ENCODE measurements at regions not wholly inside any gene's neighbourhood (a gene's known extent, or its start where the extent isn't known, plus 50 kb on each side); places are given as distances from the start of the nearest gene placed in this dataset.

GRCh38 chr4:123259676-123260646 lies 136.6 kb upstream of the SPRY1 start:
- no peak overlapping the region for H3K4me3 ChIP-seq
- 61 to 76% methylated on average over 2 of the region's 2 CpGs for WGBS, 2 donors
- H3K36me3 ChIP-seq, result no peaks in the 10 kb centered on the region
- DNase-seq (no peak), ATAC-seq (no peak), FAIRE-seq (no peak)
- TF ChIP-seq CTCF (IDR thresholded peaks at IDR 0.05), result no peak
- intact Hi-C loops (cut with DNase I), result no loop called here
- no peaks in the 10 kb centered on the region for H3K9me3 ChIP-seq
- H3K4me1 ChIP-seq, result no peaks in the 10 kb centered on the region
- no peaks in the 10 kb centered on the region for H3K27me3 ChIP-seq
- H3K27ac ChIP-seq, result no peak overlapping the region

- H3K9me3 ChIP-seq, result no peaks in the 10 kb centered on the region
- DNase-seq (no peak), ATAC-seq (no peak), FAIRE-seq (no peak)
- H3K4me3 ChIP-seq, result no peak overlapping the region
- 98 to 99% methylated on average over 5 of the region's 5 CpGs for whole genome bisulfite sequencing, 2 donors
- no peaks in the 10 kb centered on the region for H3K27me3 ChIP-seq
- no peak overlapping the region for H3K27ac ChIP-seq
- H3K4me1 ChIP-seq, result peaks cover 0 to 4% (median 0%) of the 10 kb centered on the region in 3 donors
- H3K36me3 ChIP-seq, result no peaks in the 10 kb centered on the region
- no peak for TF ChIP-seq CTCF (IDR thresholded peaks at IDR 0.05)
- intact Hi-C loops (cut with DNase I), result no loop called here
Observed at GRCh38 chr4:123260653-123261052, 135.9 kb upstream of the SPRY1 start.

- ATAC-seq, result no peak
Observed at GRCh38 chr4:123262080-123262479, 134.5 kb upstream of the SPRY1 start.

GRCh38 chr4:123265443-123265842 lies 131.2 kb upstream of the SPRY1 start:
- ATAC-seq (peak in 3 of 4 donors; percentile 34 to 70 (median 61)), DNase-seq (no peak), FAIRE-seq (no peak)
- intact Hi-C loops (cut with DNase I), result no loop called here
- Histone ChIP-seq H3K27ac (no peak overlapping the region), H3K27me3 (no peaks in the 10 kb centered on the region), H3K9me3 (no peaks in the 10 kb centered on the region), H3K4me1 (peaks cover 0 to 4% (median 4%) of the 10 kb centered on the region in 3 donors), H3K4me3 (no peak overlapping the region), H3K36me3 (no peaks in the 10 kb centered on the region)
- no peak for TF ChIP-seq CTCF (IDR thresholded peaks at IDR 0.05)
- 41 to 43% methylated on average over 1 of the region's 1 CpG for WGBS, 2 donors

More at GRCh38 chr4:123262080-123262479, 134.5 kb upstream of the SPRY1 start:
- H3K36me3 ChIP-seq, result no peaks in the 10 kb centered on the region
- H3K4me1 ChIP-seq, result peaks cover 0 to 4% (median 4%) of the 10 kb centered on the region in 3 donors
- no peak for TF ChIP-seq CTCF (IDR thresholded peaks at IDR 0.05)
- WGBS, 2 donors, result 87 to 92% methylated on average over 3 of the region's 3 CpGs
- FAIRE-seq (no peak), DNase-seq (no peak)
- no peak overlapping the region for H3K4me3 ChIP-seq
- H3K27ac ChIP-seq, result no peak overlapping the region
- intact Hi-C loops (cut with DNase I), result no loop called here
- H3K27me3 ChIP-seq, result no peaks in the 10 kb centered on the region
- H3K9me3 ChIP-seq, result no peaks in the 10 kb centered on the region

- H3K27me3 ChIP-seq, result no peaks in the 10 kb centered on the region
- DNase-seq (no peak), FAIRE-seq (peak; percentile 72), ATAC-seq (no peak)
- H3K27ac ChIP-seq, result no peak overlapping the region
- H3K9me3 ChIP-seq, result no peaks in the 10 kb centered on the region
- no peak overlapping the region for H3K4me3 ChIP-seq
- intact Hi-C loops (cut with DNase I), result no loop called here
- H3K36me3 ChIP-seq, result no peaks in the 10 kb centered on the region
- no peak for TF ChIP-seq CTCF (IDR thresholded peaks at IDR 0.05)
- H3K4me1 ChIP-seq, result peaks cover 0 to 4% (median 4%) of the 10 kb centered on the region in 3 donors
Observed at GRCh38 chr4:123266221-123266620, 130.4 kb upstream of the SPRY1 start.

All from pancreas (tissue), 10 donors.